ENCODE measurements at regions not wholly inside any gene's neighbourhood (a gene's known extent, or its start where the extent isn't known, plus 50 kb on each side); places are given as distances from the start of the nearest gene placed in this dataset.

DNA sequence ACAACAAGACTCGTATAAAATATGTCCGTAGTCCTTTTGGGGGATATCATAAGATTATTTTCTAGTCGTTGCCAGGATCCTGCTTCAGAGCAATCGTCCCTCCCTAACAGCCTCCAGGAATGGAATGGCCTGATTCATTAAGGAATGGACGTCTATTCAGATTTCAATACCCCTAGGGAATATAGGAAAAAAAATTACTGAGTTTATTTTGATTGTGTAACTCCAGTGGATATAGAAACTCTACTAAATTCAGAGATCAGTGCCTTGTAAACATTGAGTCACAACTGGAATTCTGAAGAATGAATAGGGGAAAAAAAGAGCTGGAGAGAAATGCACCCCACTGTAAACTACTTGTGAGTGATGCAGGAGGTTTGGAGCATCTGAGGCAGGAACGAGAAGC is 1171.5 kb upstream of the GOT2 start:
- Histone ChIP-seq H3K36me3 (no peaks in the 10 kb centered on the region), H3K4me3 (no peak overlapping the region), H3K27ac (no peak overlapping the region), H3K4me1 (no peaks in the 10 kb centered on the region), H3K27me3 (no peaks in the 10 kb centered on the region), H3K9me3 (no peaks in the 10 kb centered on the region)
- 67 to 75% methylated on average over 6 of the region's 6 CpGs for WGBS, 2 donors
- no peak for ATAC-seq (ENCODE audit: low FRiP score in 2 of 2)
- DNase-seq, result no peak
- TF ChIP-seq EP300 (IDR thresholded peaks at IDR 0.05) (no peak), POLR2A (IDR thresholded peaks at IDR 0.05) (no peak), POLR2AphosphoS5 (IDR thresholded peaks at IDR 0.05) (no peak)
- TF ChIP-seq, protein P1, sequence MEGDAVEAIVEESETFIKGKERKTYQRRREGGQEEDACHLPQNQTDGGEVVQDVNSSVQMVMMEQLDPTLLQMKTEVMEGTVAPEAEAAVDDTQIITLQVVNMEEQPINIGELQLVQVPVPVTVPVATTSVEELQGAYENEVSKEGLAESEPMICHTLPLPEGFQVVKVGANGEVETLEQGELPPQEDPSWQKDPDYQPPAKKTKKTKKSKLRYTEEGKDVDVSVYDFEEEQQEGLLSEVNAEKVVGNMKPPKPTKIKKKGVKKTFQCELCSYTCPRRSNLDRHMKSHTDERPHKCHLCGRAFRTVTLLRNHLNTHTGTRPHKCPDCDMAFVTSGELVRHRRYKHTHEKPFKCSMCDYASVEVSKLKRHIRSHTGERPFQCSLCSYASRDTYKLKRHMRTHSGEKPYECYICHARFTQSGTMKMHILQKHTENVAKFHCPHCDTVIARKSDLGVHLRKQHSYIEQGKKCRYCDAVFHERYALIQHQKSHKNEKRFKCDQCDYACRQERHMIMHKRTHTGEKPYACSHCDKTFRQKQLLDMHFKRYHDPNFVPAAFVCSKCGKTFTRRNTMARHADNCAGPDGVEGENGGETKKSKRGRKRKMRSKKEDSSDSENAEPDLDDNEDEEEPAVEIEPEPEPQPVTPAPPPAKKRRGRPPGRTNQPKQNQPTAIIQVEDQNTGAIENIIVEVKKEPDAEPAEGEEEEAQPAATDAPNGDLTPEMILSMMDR (IDR thresholded peaks at IDR 0.05), result no peak

DNA sequence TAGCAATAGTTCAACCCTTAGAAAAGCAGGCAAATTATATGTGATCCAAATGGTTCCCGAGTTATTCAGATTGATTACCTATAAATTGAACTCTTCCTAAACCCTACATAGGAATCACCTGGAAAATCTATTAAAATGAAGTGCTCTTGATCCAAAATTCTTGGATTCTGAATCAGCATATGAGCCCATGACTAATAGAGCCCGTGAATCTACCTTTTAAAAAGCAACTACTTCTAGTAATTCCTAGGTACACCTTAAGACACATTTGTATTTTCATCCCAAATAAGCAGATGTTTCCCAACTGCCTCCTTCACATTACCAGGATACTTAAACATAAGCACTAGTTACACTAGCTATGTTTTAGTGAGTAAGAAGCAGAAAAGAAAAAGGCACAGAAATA is 1171.0 kb upstream of the GOT2 start:
- DNase-seq (no peak), ATAC-seq (ENCODE audit: low FRiP score in 2 of 2) (no peak)
- no peaks in the 10 kb centered on the region for H3K9me3 ChIP-seq
- H3K27ac ChIP-seq, result no peak overlapping the region
- 79 to 93% methylated on average over 2 of the region's 2 CpGs for WGBS, 2 donors
- no peaks in the 10 kb centered on the region for H3K36me3 ChIP-seq
- H3K4me3 ChIP-seq, result no peak overlapping the region
- TF ChIP-seq POLR2A (IDR thresholded peaks at IDR 0.05) (no peak), POLR2AphosphoS5 (IDR thresholded peaks at IDR 0.05) (no peak), EP300 (IDR thresholded peaks at IDR 0.05) (no peak)
- TF ChIP-seq, protein P1 (IDR thresholded peaks at IDR 0.05), result no peak
- no peaks in the 10 kb centered on the region for H3K4me1 ChIP-seq
- H3K27me3 ChIP-seq, result no peaks in the 10 kb centered on the region

DNA sequence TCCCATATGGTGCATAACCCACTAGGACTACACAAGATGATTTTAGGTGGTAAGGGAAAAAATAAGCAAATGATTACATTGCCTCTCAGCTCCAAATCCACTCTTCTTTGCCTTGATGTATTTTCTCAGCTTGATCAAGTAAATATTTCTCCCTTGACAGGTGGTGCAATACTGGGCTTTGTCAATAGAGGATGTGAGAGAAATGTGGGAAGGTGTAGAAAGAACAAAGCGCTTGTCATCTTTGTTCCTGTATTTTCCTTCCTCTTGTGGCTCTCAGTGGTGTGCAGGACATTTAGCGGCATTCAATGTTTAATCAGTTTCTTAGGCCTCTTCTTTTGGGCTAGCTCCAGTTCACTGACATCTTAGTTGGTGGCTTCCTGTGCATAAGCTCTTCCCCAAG is 1165.8 kb upstream of the GOT2 start:
- Histone ChIP-seq H3K27ac (no peak overlapping the region), H3K27me3 (no peaks in the 10 kb centered on the region), H3K4me3 (no peak overlapping the region), H3K9me3 (no peaks in the 10 kb centered on the region), H3K36me3 (no peaks in the 10 kb centered on the region), H3K4me1 (no peaks in the 10 kb centered on the region)
- WGBS, 2 donors, result 64 to 67% methylated on average over 2 of the region's 2 CpGs
- DNase-seq (no peak), ATAC-seq (ENCODE audit: low FRiP score in 2 of 2) (no peak)
- TF ChIP-seq, protein P1 (IDR thresholded peaks at IDR 0.05), result no peak
- TF ChIP-seq EP300 (IDR thresholded peaks at IDR 0.05) (no peak), POLR2A (IDR thresholded peaks at IDR 0.05) (no peak), POLR2AphosphoS5 (IDR thresholded peaks at IDR 0.05) (no peak)

DNA sequence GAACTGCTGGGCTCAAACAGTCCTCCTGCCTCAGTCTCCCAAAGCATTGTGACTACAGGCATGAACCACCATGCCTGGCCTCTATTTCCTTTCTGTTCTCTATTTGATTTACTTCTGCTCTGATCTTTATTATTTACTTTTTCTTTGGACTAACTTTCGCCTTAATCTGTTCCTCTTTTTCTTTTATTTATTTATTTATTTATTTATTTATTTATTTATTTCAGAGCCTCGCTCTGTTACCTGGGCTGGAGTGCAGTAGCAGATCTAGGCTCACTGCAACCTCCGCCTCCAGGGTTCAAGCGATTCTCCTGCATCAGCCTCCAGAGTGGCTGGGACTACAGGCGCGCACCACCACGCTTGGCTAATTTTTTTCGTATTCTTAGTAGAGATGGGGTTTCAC is 1158.3 kb upstream of the GOT2 start:
- H3K4me3 ChIP-seq, result no peak overlapping the region
- H3K36me3 ChIP-seq, result no peaks in the 10 kb centered on the region
- WGBS, 2 donors, result 95 to 96% methylated on average over 8 of the region's 8 CpGs
- H3K27ac ChIP-seq, result no peak overlapping the region
- H3K4me1 ChIP-seq, result no peaks in the 10 kb centered on the region
- peaks cover 0 to 3% (median 1%) of the 10 kb centered on the region in 4 donors for H3K9me3 ChIP-seq
- DNase-seq (no peak), ATAC-seq (ENCODE audit: low FRiP score in 2 of 2) (no peak)
- no peaks in the 10 kb centered on the region for H3K27me3 ChIP-seq
- TF ChIP-seq POLR2A (IDR thresholded peaks at IDR 0.05) (no peak), EP300 (IDR thresholded peaks at IDR 0.05) (no peak), POLR2AphosphoS5 (IDR thresholded peaks at IDR 0.05) (no peak)
- TF ChIP-seq, protein P1 (IDR thresholded peaks at IDR 0.05), result no peak

DNA sequence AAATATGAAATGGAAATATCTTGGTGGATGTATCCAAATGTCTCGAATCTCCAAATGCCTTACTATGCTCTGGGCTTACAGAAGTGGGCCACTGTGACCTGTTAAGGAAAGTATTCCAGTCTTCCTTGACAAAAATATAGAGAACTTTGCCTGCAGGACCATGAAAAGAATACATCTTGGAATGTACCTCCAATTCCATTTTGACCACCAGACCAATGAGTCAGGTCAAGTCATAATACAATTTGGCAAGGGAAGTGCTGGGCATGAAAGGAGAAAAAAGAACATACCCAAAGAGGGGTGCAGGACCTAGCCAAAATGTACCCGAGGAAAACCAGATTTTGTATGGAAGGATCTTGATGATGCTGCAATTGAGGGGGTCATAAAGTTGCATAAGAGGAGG is 1153.7 kb upstream of the GOT2 start:
- no peak for TF ChIP-seq POLR2AphosphoS5 (IDR thresholded peaks at IDR 0.05)
- TF ChIP-seq, protein P1 (IDR thresholded peaks at IDR 0.05), result no peak
- TF ChIP-seq POLR2A (IDR thresholded peaks at IDR 0.05), result no peak
- TF ChIP-seq EP300 (IDR thresholded peaks at IDR 0.05), result no peak
- WGBS, 2 donors, result 79 to 88% methylated on average over 2 of the region's 2 CpGs
- H3K9me3 ChIP-seq, result peaks cover 0 to 3% (median 1%) of the 10 kb centered on the region in 4 donors
- ATAC-seq (ENCODE audit: low FRiP score in 2 of 2) (no peak), DNase-seq (no peak)
- H3K4me3 ChIP-seq, result no peak overlapping the region
- H3K27me3 ChIP-seq, result no peaks in the 10 kb centered on the region
- no peaks in the 10 kb centered on the region for H3K36me3 ChIP-seq
- H3K27ac ChIP-seq, result no peak overlapping the region
- no peaks in the 10 kb centered on the region for H3K4me1 ChIP-seq

Data from upper lobe of left lung (tissue), 6 donors.